WTC11 (cell line): ENCODE measurements at regions not wholly inside any gene's neighbourhood (a gene's known extent, or its start where the extent isn't known, plus 50 kb on each side); places are given as distances from the start of the nearest gene placed in this dataset.
A peak's percentile ranks its signal among the peaks of the same experiment; 100 is the strongest.

Experiments used
- ATAC-seq: fragments of 200-7000 bp; cut with Tn5 transposase; 2 replicates; pipeline ENCODE4 v1.10.0; 2021; ENCODE audit warnings: mild to moderate bottlenecking, moderate library complexity
- CTCF ChIA-PET: fragments of 300-600 bp; sonication (Branson Sonifier 250); formaldehyde crosslinking; loops from one replicate; lab custom pipeline; 2021; ENCODE audit warnings: antibody characterized with exemption; lab: Charles Lee
- POLR2A ChIA-PET: fragments of 350-600 bp; sonication (Branson Sonifier 250); formaldehyde crosslinking; loops from one replicate; lab custom pipeline; 2021; ENCODE audit warnings: antibody characterized with exemption; lab: Charles Lee
- DNase-seq: peaks from one replicate; pipeline ENCODE4 v3.0.0; 2021; ENCODE audit warnings: low spot score
- H3K27ac Mint-ChIP-seq: 2 replicates; pipeline ENCODE4 v1.8.0; 2021; ENCODE audit warnings: mixed read lengths
- H3K27me3 Mint-ChIP-seq: 2 replicates; pipeline ENCODE4 v1.8.0; 2021; ENCODE audit warnings: low read depth, mild to moderate bottlenecking, moderate library complexity, mixed read lengths
- H3K36me3 Mint-ChIP-seq: 2 replicates; pipeline ENCODE4 v1.8.0; 2021; ENCODE audit warnings: mixed read lengths
- H3K4me1 Mint-ChIP-seq: 2 replicates; pipeline ENCODE4 v1.8.0; 2022; ENCODE audit warnings: mixed read lengths
- H3K4me3 Mint-ChIP-seq: 2 replicates; pipeline ENCODE4 v1.8.0; 2021; ENCODE audit warnings: mild to moderate bottlenecking, moderate library complexity, mixed read lengths
- H3K9me3 Mint-ChIP-seq: 2 replicates; pipeline ENCODE4 v1.8.0; 2021; ENCODE audit warnings: mixed read lengths
- ATF1 ChIP-seq: sonication (generic); formaldehyde crosslinking; IDR thresholded peaks from 2 replicates; pipeline ENCODE4 v1.8.1; 2023; ENCODE audit warnings: mild to moderate bottlenecking, moderate library complexity, missing genetic modification reagents
- CBFB ChIP-seq: sonication (generic); formaldehyde crosslinking; IDR thresholded peaks from 2 replicates; pipeline ENCODE4 v1.8.1; 2022; ENCODE audit warnings: mild to moderate bottlenecking, low read depth, missing genetic modification reagents
- E2F4 ChIP-seq: sonication (generic); formaldehyde crosslinking; IDR thresholded peaks from 2 replicates; pipeline ENCODE4 v1.8.1; 2022; ENCODE audit warnings: low read depth, mild to moderate bottlenecking, moderate library complexity, missing genetic modification reagents, borderline replicate concordance
- E2F5 ChIP-seq: sonication (generic); formaldehyde crosslinking; IDR thresholded peaks from 2 replicates; pipeline ENCODE4 v1.8.1; 2022; ENCODE audit warnings: mild to moderate bottlenecking, moderate library complexity, missing genetic modification reagents
- GTF2I ChIP-seq: fragments of 250-450 bp; sonication (Bioruptor Pico); conservative IDR thresholded peaks from 2 replicates; pipeline ENCODE4 v1.4.0; 2021; ENCODE audit warnings: mild to moderate bottlenecking
- KAT7 ChIP-seq: sonication (generic); formaldehyde crosslinking; IDR thresholded peaks from 2 replicates; pipeline ENCODE4 v1.8.1; 2023; ENCODE audit warnings: missing genetic modification reagents, mild to moderate bottlenecking, borderline replicate concordance
- MYBL2 ChIP-seq: sonication (generic); formaldehyde crosslinking; IDR thresholded peaks from 2 replicates; pipeline ENCODE4 v1.8.1; 2023; ENCODE audit warnings: mild to moderate bottlenecking, moderate library complexity, missing genetic modification reagents
- NR1H2 ChIP-seq: sonication (generic); formaldehyde crosslinking; IDR thresholded peaks from 2 replicates; pipeline ENCODE4 v1.9.0; 2021; ENCODE audit warnings: mild to moderate bottlenecking, moderate library complexity, missing genetic modification reagents
- NR3C1 ChIP-seq: sonication (generic); formaldehyde crosslinking; conservative IDR thresholded peaks from 2 replicates; pipeline ENCODE4 v1.8.1; 2023; ENCODE audit warnings: low read depth, mild to moderate bottlenecking, missing genetic modification reagents
- OVOL2 ChIP-seq: fragments of 250-450 bp; sonication (Bioruptor Pico); IDR thresholded peaks from 2 replicates; pipeline ENCODE4 v1.9.0; 2021; ENCODE audit warnings: mild to moderate bottlenecking, borderline replicate concordance
- TCF7 ChIP-seq: sonication (generic); formaldehyde crosslinking; IDR thresholded peaks from 2 replicates; pipeline ENCODE4 v1.8.0; 2022; ENCODE audit warnings: mild to moderate bottlenecking, low read depth, missing genetic modification reagents, moderate library complexity
- TEAD4 ChIP-seq: sonication (generic); formaldehyde crosslinking; IDR thresholded peaks from 2 replicates; pipeline ENCODE4 v1.8.0; 2022; ENCODE audit warnings: mild to moderate bottlenecking, missing genetic modification reagents
- USF1 ChIP-seq: sonication (generic); formaldehyde crosslinking; IDR thresholded peaks from 2 replicates; pipeline ENCODE4 v1.8.0; 2022; ENCODE audit warnings: mild to moderate bottlenecking, missing genetic modification reagents
- ZNF423 ChIP-seq: fragments of 250-450 bp; sonication (Bioruptor Pico); IDR thresholded peaks from 2 replicates; pipeline ENCODE4 v2.1.2; 2022; ENCODE audit warnings: mild to moderate bottlenecking, moderate library complexity
- ZNF425 ChIP-seq: fragments of 250-450 bp; sonication (Bioruptor Pico); conservative IDR thresholded peaks from 2 replicates; pipeline ENCODE4 v1.9.0; 2021; ENCODE audit warnings: mild to moderate bottlenecking
- TF ChIP-seq, protein P1 (sequence below): sonication (generic); formaldehyde crosslinking; IDR thresholded peaks from 2 replicates; pipeline ENCODE4 v1.8.0; 2022; ENCODE audit warnings: mild to moderate bottlenecking, missing genetic modification reagents
- TF ChIP-seq, protein P2 (sequence below): sonication (generic); formaldehyde crosslinking; IDR thresholded peaks from 2 replicates; pipeline ENCODE4 v1.8.0; 2022; ENCODE audit warnings: mild to moderate bottlenecking, missing genetic modification reagents
- TF ChIP-seq, protein P3 (sequence below): sonication (generic); formaldehyde crosslinking; IDR thresholded peaks from 2 replicates; pipeline ENCODE4 v1.8.1; 2023; ENCODE audit warnings: mild to moderate bottlenecking, missing genetic modification reagents, moderate library complexity
- TF ChIP-seq, protein P4 (sequence below): fragments of 250-450 bp; sonication (Bioruptor Pico); IDR thresholded peaks from 2 replicates; pipeline ENCODE4 v1.9.0; 2021; ENCODE audit warnings: mild to moderate bottlenecking
- TF ChIP-seq, protein P5 (sequence below): sonication (generic); formaldehyde crosslinking; IDR thresholded peaks from 2 replicates; pipeline ENCODE4 v1.8.1; 2023; ENCODE audit warnings: mild to moderate bottlenecking, missing genetic modification reagents, borderline replicate concordance

DNA sequence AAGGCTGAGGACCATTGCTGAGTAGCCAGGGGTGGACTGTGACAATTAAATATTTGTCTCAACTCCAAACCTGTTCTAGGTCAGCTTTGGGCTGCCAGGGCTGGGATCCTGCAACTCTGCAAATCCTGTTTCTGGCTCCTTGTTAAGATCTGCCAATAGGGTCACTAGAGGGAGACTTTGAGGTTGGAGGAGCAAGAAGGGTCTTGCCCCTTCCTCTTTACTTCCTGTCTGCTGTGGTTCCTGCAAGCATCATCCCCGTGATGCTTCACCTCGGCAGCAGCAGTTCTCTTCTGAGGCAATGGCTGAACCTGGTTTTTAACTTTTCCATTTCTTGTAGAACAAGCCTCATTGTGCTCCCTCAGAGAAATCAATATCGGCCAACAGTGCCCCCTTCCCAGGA is 124.6 kb downstream of the IRX5 start:
- H3K9me3 Mint-ChIP-seq: peaks cover 12% of the 10 kb centered on the region
- DNase-seq (no peak), ATAC-seq (no peak)
- H3K27me3 Mint-ChIP-seq: peaks cover 43% of the 10 kb centered on the region
- 0 out of 2 replicates have a peak overlapping the region, but pooled peaks have one; percentile 3 for H3K4me3 Mint-ChIP-seq
- 0 out of 2 replicates have a peak, but pooled peaks cover 2% of the 10 kb centered on the region for H3K36me3 Mint-ChIP-seq
- ChIA-PET POLR2A (no interaction called here), CTCF (no interaction called here)
- TF ChIP-seq OVOL2 (CRISPR knock-in tag): no peak
- TF ChIP-seq CBFB (CRISPR knock-in tag): no peak
- TF ChIP-seq, protein P1, sequence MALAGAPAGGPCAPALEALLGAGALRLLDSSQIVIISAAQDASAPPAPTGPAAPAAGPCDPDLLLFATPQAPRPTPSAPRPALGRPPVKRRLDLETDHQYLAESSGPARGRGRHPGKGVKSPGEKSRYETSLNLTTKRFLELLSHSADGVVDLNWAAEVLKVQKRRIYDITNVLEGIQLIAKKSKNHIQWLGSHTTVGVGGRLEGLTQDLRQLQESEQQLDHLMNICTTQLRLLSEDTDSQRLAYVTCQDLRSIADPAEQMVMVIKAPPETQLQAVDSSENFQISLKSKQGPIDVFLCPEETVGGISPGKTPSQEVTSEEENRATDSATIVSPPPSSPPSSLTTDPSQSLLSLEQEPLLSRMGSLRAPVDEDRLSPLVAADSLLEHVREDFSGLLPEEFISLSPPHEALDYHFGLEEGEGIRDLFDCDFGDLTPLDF (CRISPR knock-in tag): no peak
- TF ChIP-seq, protein P2, sequence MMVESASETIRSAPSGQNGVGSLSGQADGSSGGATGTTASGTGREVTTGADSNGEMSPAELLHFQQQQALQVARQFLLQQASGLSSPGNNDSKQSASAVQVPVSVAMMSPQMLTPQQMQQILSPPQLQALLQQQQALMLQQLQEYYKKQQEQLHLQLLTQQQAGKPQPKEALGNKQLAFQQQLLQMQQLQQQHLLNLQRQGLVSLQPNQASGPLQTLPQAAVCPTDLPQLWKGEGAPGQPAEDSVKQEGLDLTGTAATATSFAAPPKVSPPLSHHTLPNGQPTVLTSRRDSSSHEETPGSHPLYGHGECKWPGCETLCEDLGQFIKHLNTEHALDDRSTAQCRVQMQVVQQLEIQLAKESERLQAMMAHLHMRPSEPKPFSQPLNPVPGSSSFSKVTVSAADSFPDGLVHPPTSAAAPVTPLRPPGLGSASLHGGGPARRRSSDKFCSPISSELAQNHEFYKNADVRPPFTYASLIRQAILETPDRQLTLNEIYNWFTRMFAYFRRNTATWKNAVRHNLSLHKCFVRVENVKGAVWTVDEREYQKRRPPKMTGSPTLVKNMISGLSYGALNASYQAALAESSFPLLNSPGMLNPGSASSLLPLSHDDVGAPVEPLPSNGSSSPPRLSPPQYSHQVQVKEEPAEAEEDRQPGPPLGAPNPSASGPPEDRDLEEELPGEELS (CRISPR knock-in tag): no peak
- no peak for TF ChIP-seq ATF1 (CRISPR knock-in tag)
- TF ChIP-seq NR3C1 (CRISPR knock-in tag): no peak
- no peak for TF ChIP-seq TEAD4 (CRISPR knock-in tag)
- no peak for TF ChIP-seq GTF2I (CRISPR knock-in tag)
- TF ChIP-seq E2F5 (CRISPR knock-in tag): no peak
- TF ChIP-seq ZNF425 (CRISPR knock-in tag): no peak
- no peak for TF ChIP-seq USF1 (CRISPR knock-in tag)
- no peak for TF ChIP-seq NR1H2
- TF ChIP-seq, protein P3, sequence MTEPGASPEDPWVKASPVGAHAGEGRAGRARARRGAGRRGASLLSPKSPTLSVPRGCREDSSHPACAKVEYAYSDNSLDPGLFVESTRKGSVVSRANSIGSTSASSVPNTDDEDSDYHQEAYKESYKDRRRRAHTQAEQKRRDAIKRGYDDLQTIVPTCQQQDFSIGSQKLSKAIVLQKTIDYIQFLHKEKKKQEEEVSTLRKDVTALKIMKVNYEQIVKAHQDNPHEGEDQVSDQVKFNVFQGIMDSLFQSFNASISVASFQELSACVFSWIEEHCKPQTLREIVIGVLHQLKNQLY (CRISPR knock-in tag): no peak
- no peak for TF ChIP-seq KAT7 (CRISPR knock-in tag)
- TF ChIP-seq MYBL2 (CRISPR knock-in tag): no peak
- TF ChIP-seq E2F4: no peak
- no peak for TF ChIP-seq TCF7 (CRISPR knock-in tag)
- TF ChIP-seq, protein P4, sequence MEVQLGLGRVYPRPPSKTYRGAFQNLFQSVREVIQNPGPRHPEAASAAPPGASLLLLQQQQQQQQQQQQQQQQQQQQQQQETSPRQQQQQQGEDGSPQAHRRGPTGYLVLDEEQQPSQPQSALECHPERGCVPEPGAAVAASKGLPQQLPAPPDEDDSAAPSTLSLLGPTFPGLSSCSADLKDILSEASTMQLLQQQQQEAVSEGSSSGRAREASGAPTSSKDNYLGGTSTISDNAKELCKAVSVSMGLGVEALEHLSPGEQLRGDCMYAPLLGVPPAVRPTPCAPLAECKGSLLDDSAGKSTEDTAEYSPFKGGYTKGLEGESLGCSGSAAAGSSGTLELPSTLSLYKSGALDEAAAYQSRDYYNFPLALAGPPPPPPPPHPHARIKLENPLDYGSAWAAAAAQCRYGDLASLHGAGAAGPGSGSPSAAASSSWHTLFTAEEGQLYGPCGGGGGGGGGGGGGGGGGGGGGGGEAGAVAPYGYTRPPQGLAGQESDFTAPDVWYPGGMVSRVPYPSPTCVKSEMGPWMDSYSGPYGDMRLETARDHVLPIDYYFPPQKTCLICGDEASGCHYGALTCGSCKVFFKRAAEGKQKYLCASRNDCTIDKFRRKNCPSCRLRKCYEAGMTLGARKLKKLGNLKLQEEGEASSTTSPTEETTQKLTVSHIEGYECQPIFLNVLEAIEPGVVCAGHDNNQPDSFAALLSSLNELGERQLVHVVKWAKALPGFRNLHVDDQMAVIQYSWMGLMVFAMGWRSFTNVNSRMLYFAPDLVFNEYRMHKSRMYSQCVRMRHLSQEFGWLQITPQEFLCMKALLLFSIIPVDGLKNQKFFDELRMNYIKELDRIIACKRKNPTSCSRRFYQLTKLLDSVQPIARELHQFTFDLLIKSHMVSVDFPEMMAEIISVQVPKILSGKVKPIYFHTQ: no peak
- TF ChIP-seq ZNF423 (CRISPR knock-in tag): no peak
- TF ChIP-seq, protein P5, sequence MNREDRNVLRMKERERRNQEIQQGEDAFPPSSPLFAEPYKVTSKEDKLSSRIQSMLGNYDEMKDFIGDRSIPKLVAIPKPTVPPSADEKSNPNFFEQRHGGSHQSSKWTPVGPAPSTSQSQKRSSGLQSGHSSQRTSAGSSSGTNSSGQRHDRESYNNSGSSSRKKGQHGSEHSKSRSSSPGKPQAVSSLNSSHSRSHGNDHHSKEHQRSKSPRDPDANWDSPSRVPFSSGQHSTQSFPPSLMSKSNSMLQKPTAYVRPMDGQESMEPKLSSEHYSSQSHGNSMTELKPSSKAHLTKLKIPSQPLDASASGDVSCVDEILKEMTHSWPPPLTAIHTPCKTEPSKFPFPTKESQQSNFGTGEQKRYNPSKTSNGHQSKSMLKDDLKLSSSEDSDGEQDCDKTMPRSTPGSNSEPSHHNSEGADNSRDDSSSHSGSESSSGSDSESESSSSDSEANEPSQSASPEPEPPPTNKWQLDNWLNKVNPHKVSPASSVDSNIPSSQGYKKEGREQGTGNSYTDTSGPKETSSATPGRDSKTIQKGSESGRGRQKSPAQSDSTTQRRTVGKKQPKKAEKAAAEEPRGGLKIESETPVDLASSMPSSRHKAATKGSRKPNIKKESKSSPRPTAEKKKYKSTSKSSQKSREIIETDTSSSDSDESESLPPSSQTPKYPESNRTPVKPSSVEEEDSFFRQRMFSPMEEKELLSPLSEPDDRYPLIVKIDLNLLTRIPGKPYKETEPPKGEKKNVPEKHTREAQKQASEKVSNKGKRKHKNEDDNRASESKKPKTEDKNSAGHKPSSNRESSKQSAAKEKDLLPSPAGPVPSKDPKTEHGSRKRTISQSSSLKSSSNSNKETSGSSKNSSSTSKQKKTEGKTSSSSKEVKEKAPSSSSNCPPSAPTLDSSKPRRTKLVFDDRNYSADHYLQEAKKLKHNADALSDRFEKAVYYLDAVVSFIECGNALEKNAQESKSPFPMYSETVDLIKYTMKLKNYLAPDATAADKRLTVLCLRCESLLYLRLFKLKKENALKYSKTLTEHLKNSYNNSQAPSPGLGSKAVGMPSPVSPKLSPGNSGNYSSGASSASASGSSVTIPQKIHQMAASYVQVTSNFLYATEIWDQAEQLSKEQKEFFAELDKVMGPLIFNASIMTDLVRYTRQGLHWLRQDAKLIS (CRISPR knock-in tag): no peak
- no peak overlapping the region for H3K27ac Mint-ChIP-seq
- peaks cover 11% of the 10 kb centered on the region for H3K4me1 Mint-ChIP-seq
